Stimulated activated naive B cell treated with anti-CD40 and anti-IgM and Interleukin-4, amounts not matched to agents 10 μg/mL and 1 μg/mL and 100 μg/mL, for 72 hours (primary cell): ENCODE measurements at regions not wholly inside any gene's neighbourhood (a gene's known extent, or its start where the extent isn't known, plus 50 kb on each side); places are given as distances from the start of the nearest gene placed in this dataset.
"Not testable (repeated sequence)": the region's sequence is repeated elsewhere in the genome, so short reads cannot be mapped to it uniquely, and the experiment has no call there.

Experiments used
- ATAC-seq, 2 donors: fragments of 150-1000 bp; cut with Tn5 transposase; replicated peaks; 2 replicates each; pipeline ENCODE4 v1.10.0; 2021; ENCODE audit warnings: moderate library complexity in 1 of 2
- DNase-seq: peaks from one replicate; pipeline ENCODE4 v3.0.0; 2021
- H3K27ac Mint-ChIP-seq: one replicate; pipeline ENCODE4 v1.8.0; 2022; ENCODE audit warnings: mild to moderate bottlenecking, mixed read lengths
- H3K27me3 Mint-ChIP-seq, 2 donors: one replicate each; pipeline ENCODE4 v1.8.0; 2022; ENCODE audit warnings: mixed read lengths in 2 of 2
- H3K36me3 Mint-ChIP-seq, 2 donors: one replicate each; pipeline ENCODE4 v1.8.0; 2022; ENCODE audit warnings: mixed read lengths in 2 of 2, mild to moderate bottlenecking in 1 of 2
- H3K4me1 Mint-ChIP-seq, 2 donors: one replicate each; pipeline ENCODE4 v1.8.0; 2022; ENCODE audit warnings: mixed read lengths in 2 of 2, mild to moderate bottlenecking in 1 of 2
- H3K4me3 Mint-ChIP-seq, 2 donors: one replicate each; pipeline ENCODE4 v1.8.0; 2022; ENCODE audit warnings: mild to moderate bottlenecking in 2 of 2, mixed read lengths in 2 of 2, moderate library complexity in 1 of 2
- H3K9me3 Mint-ChIP-seq, 2 donors: one replicate each; pipeline ENCODE4 v1.8.0; 2022; ENCODE audit warnings: mixed read lengths in 2 of 2, mild to moderate bottlenecking in 1 of 2

GRCh38 chr20:5492937-5493336, 117.9 kb downstream of the GPCPD1 start:
- no peak for ATAC-seq
- Mint-ChIP-seq H3K4me3 (no peak overlapping the region), H3K4me1 (peaks cover 0 to 4% of the 10 kb centered on the region in 2 donors), H3K9me3 (no peaks in the 10 kb centered on the region), H3K36me3 (no peaks in the 10 kb centered on the region), H3K27me3 (peaks cover 5 to 10% of the 10 kb centered on the region in 2 donors), H3K27ac (no peak overlapping the region)
- no peak for DNase-seq

GRCh38 chr20:5491455-5491854, 119.4 kb downstream of the GPCPD1 start:
- no peak overlapping the region for H3K4me3 Mint-ChIP-seq
- H3K36me3 Mint-ChIP-seq = no peaks in the 10 kb centered on the region
- ATAC-seq (no peak), DNase-seq (no peak)
- H3K27ac Mint-ChIP-seq = no peak overlapping the region
- H3K4me1 Mint-ChIP-seq = peaks cover 0 to 7% of the 10 kb centered on the region in 2 donors
- H3K9me3 Mint-ChIP-seq = no peaks in the 10 kb centered on the region
- H3K27me3 Mint-ChIP-seq = peaks cover 20 to 22% of the 10 kb centered on the region in 2 donors

DNA sequence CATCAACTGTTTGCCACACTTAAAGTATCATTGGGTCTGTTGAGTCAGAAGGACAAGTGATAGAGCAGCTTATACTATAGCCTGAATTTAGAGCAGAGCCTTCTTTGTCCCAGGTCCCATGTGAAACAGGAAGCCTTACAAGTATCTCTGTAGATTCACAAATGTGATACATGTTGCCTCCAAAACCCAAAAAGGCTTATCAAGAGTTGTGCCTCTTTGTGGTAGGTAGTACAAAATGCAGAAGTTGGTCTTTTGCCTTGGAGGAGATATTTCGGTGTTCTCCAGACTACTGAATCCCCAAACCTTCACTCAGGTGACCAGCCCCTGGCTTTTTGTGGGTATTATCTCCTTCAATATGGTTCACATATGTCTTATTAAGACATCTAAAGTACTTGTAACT, 121.2 kb downstream of the GPCPD1 start:
- Mint-ChIP-seq H3K9me3 (no peaks in the 10 kb centered on the region), H3K4me1 (peaks cover 0 to 6% of the 10 kb centered on the region in 2 donors), H3K27me3 (peaks cover 32 to 33% of the 10 kb centered on the region in 2 donors), H3K27ac (no peak overlapping the region), H3K36me3 (no peaks in the 10 kb centered on the region), H3K4me3 (no peak overlapping the region)
- ATAC-seq = no peak
- no peak for DNase-seq

GRCh38 chr20:5488823-5489222, 122.0 kb downstream of the GPCPD1 start:
- no peak for ATAC-seq
- Mint-ChIP-seq H3K27ac (no peak overlapping the region), H3K27me3 (peaks cover 32 to 33% of the 10 kb centered on the region in 2 donors), H3K4me3 (no peak overlapping the region), H3K4me1 (peaks cover 0 to 6% of the 10 kb centered on the region in 2 donors), H3K36me3 (no peaks in the 10 kb centered on the region), H3K9me3 (no peaks in the 10 kb centered on the region)
- no peak for DNase-seq

GRCh38 chr20:5486377-5487054, 124.3 kb downstream of the GPCPD1 start:
- H3K9me3 Mint-ChIP-seq = no peaks in the 10 kb centered on the region
- H3K4me1 Mint-ChIP-seq = peaks cover 0 to 6% of the 10 kb centered on the region in 2 donors
- no peaks in the 10 kb centered on the region for H3K36me3 Mint-ChIP-seq
- DNase-seq = no peak
- no peak overlapping the region for H3K4me3 Mint-ChIP-seq
- peaks cover 27 to 33% of the 10 kb centered on the region in 2 donors for H3K27me3 Mint-ChIP-seq
- peak in 1 of 2 donors; percentile 38 for ATAC-seq
- H3K27ac Mint-ChIP-seq = no peak overlapping the region

DNA sequence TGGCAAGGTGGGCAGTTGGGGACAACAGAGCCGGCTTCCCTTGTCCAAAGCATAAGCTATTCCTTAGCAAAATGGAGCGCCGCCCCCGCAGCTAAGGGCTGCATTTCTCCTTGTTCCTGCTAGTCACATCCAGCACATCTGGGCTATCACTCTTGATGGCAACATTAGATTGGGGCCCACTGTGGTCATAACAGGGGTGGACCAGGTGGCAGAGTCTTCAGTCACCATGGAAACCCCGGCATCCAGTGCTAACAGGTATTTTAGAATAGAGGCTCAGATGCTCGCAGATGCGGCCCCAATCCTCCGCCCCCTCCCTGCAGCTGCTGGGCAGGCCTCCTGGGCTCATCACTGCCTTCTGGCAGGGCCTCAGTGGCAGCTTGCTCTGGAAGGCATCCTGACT, 125.9 kb downstream of the GPCPD1 start:
- no peak overlapping the region for H3K4me3 Mint-ChIP-seq
- H3K36me3 Mint-ChIP-seq = no peaks in the 10 kb centered on the region

GRCh38 chr20:5484346-5484745, 126.5 kb downstream of the GPCPD1 start:
- DNase-seq = no peak
- peaks cover 0 to 6% of the 10 kb centered on the region in 2 donors for H3K4me1 Mint-ChIP-seq
- peaks cover 27 to 33% of the 10 kb centered on the region in 2 donors for H3K27me3 Mint-ChIP-seq
- H3K9me3 Mint-ChIP-seq = no peaks in the 10 kb centered on the region
- no peak for ATAC-seq
- H3K27ac Mint-ChIP-seq = no peak overlapping the region
- H3K36me3 Mint-ChIP-seq = no peaks in the 10 kb centered on the region
- H3K4me3 Mint-ChIP-seq = no peak overlapping the region

More for the DNA sequence above, 125.9 kb downstream of the GPCPD1 start:
- Mint-ChIP-seq H3K9me3 (no peaks in the 10 kb centered on the region), H3K4me1 (peaks cover 0 to 4% of the 10 kb centered on the region in 2 donors), H3K27me3 (peaks cover 27 to 33% of the 10 kb centered on the region in 2 donors), H3K27ac (no peak overlapping the region)
- DNase-seq (no peak), ATAC-seq (no peak)

DNA sequence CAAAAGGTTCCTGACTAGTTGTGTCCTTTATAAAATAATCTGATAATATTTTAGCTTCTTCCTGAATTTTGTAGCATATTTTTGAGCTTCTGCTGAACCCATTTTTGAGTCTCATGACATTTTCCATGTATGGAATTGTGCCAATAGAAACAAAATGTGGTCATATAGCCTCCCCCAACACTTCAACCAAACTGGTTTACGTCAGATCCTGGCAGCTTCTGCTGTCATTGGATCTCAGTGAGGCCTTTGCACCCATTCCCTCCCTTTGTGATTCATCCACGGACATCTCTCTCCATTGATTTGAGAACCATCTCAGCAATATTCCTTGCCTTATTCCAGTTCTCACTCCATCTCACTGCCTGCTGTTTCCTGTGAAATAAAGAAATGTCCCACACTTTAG, 128.0 kb downstream of the GPCPD1 start:
- no peak overlapping the region for H3K27ac Mint-ChIP-seq
- DNase-seq (no peak), ATAC-seq (no peak)

GRCh38 chr20:5481872-5482271, 128.9 kb downstream of the GPCPD1 start:
- no peak overlapping the region for H3K4me3 Mint-ChIP-seq
- no peaks in the 10 kb centered on the region for H3K36me3 Mint-ChIP-seq
- no peak overlapping the region for H3K27ac Mint-ChIP-seq
- ATAC-seq (no peak), DNase-seq (no peak)
- H3K9me3 Mint-ChIP-seq = no peaks in the 10 kb centered on the region
- H3K4me1 Mint-ChIP-seq = peaks cover 0 to 6% of the 10 kb centered on the region in 2 donors
- H3K27me3 Mint-ChIP-seq = peaks cover 14 to 17% of the 10 kb centered on the region in 2 donors

More for the DNA sequence above, 128.0 kb downstream of the GPCPD1 start:
- Mint-ChIP-seq H3K4me3 (no peak overlapping the region), H3K4me1 (peaks cover 0 to 6% of the 10 kb centered on the region in 2 donors), H3K27me3 (peaks cover 21 to 26% of the 10 kb centered on the region in 2 donors), H3K9me3 (no peaks in the 10 kb centered on the region), H3K36me3 (no peaks in the 10 kb centered on the region)

GRCh38 chr20:5480824-5481600, 129.8 kb downstream of the GPCPD1 start:
- DNase-seq = no peak
- peaks cover 0 to 2% of the 10 kb centered on the region in 2 donors for H3K4me1 Mint-ChIP-seq

DNA sequence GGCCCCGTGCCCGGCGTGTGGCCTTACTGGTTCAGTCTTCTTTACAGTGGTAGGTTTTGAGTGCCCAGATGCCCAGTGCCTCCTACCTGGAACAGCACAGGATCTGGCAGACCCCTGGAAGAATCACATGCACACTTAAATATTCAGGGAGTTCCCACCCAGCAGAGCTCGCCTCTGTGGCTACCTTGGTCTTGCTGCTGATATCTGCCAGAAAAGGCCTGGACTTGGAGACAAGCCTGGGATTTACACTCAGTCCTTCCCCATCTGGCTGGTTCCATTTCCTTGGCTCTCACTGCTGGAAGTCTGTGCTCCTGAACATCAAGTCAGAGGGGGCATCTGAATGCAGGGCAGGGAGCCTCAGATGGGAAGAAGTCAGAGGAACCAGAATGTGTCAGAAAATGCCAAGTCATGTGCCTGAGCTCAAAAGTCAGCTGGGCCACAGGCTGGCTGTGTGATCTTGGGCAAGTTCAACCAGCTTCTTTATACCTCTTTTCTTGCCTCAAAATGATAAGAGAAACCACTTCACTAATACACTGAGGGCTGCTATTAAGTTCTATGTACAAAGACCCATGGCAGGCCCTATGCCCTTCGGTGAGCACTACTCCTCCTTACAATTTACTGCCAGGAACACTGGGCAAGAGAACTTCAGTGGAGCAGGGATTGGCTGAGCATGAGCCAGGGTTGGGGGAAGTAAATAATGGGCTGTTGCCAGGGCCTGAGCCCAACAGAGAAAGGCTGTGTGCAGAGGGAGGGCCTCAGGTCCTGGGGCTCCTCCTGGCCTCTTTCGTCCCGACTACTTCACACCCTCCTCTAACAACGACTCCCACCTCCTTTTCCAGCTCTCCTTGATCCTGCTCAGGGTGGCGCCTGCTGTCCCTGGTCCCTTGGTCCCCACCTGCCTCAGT, 135.9 kb downstream of the GPCPD1 start:
- H3K27ac Mint-ChIP-seq = no peak overlapping the region
- DNase-seq (no peak), ATAC-seq (no peak)

More at GRCh38 chr20:5480824-5481600, 129.8 kb downstream of the GPCPD1 start:
- peak in 1 of 2 donors; percentile 48 for ATAC-seq
- H3K9me3 Mint-ChIP-seq = no peaks in the 10 kb centered on the region
- no peak overlapping the region for H3K4me3 Mint-ChIP-seq
- no peak overlapping the region for H3K27ac Mint-ChIP-seq
- H3K27me3 Mint-ChIP-seq = peaks cover 8 to 14% of the 10 kb centered on the region in 2 donors
- H3K36me3 Mint-ChIP-seq = no peaks in the 10 kb centered on the region

GRCh38 chr20:5471866-5472265, 138.9 kb downstream of the GPCPD1 start:
- H3K4me3 Mint-ChIP-seq, H3K4me1 Mint-ChIP-seq, H3K9me3 Mint-ChIP-seq, H3K36me3 Mint-ChIP-seq, ATAC-seq, DNase-seq, H3K27ac Mint-ChIP-seq: not testable (repeated sequence)
- H3K27me3 Mint-ChIP-seq = peaks cover 12 to 27% of the 10 kb centered on the region in 2 donors

More for the DNA sequence above, 135.9 kb downstream of the GPCPD1 start:
- Mint-ChIP-seq H3K9me3 (no peaks in the 10 kb centered on the region), H3K27me3 (peaks cover 5 to 16% of the 10 kb centered on the region in 2 donors), H3K36me3 (no peaks in the 10 kb centered on the region), H3K4me1 (peaks cover 0 to 2% of the 10 kb centered on the region in 2 donors), H3K4me3 (no peak overlapping the region)

DNA sequence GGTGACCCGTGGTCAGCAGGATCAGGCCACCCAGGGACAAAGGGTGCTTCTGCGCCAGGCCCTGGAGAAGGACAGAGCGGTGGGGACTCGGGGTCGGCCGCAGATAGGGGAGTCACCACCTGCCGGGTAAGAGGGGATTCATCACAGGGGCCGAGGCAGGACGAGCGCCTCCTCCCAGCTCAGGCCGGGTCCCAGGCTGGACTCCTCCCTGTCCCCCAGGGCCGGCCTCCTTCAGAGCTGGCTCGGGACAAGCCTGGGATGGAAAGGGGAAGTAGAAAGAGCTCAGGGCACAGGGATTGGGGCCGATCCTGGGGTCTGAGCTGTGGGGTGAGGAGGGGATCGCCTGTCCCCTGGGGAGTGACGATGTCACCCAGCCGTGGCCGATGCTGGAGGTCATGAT, 139.4 kb downstream of the GPCPD1 start:
- Mint-ChIP-seq H3K4me1 (no peaks in the 10 kb centered on the region), H3K27me3 (peaks cover 17 to 29% of the 10 kb centered on the region in 2 donors)

DNA sequence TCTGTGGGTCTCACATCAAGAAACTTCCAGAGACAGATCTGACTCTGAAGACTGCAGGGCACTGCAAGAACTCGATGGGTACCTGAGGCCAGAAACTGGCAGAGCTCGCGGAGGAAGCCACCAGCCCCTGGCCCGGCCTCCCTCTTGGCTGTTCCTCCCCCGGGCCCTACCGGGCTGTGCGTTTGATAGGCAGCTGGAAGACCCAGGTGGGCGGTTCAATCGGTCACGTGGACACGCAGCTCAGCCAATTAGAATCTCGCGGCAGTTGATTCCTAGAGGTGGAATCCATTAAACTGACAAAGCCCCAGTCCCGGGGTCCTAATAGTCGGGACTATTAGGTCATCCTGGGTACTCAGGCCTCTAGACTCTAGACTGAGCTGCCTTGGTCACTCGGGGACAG, 139.9 kb downstream of the GPCPD1 start:
- Mint-ChIP-seq H3K9me3 (no peaks in the 10 kb centered on the region), H3K27me3 (peaks cover 17 to 28% of the 10 kb centered on the region in 2 donors), H3K27ac (no peak overlapping the region), H3K4me3 (no peak overlapping the region), H3K36me3 (no peaks in the 10 kb centered on the region), H3K4me1 (no peaks in the 10 kb centered on the region)
- DNase-seq (no peak), ATAC-seq (no peak)

More for the DNA sequence above, 139.4 kb downstream of the GPCPD1 start:
- H3K27ac Mint-ChIP-seq = no peak overlapping the region
- DNase-seq = no peak
- H3K36me3 Mint-ChIP-seq = no peaks in the 10 kb centered on the region
- no peaks in the 10 kb centered on the region for H3K9me3 Mint-ChIP-seq
- ATAC-seq = no peak
- no peak overlapping the region for H3K4me3 Mint-ChIP-seq
